Brain microvascular endothelial cell (primary cell): ENCODE measurements at regions not wholly inside any gene's neighbourhood (a gene's known extent, or its start where the extent isn't known, plus 50 kb on each side); places are given as distances from the start of the nearest gene placed in this dataset.

Experiments used
- DNase-seq: peaks from one replicate; pipeline ENCODE4 v3.0.0-alpha.2; 2020
- H3K27ac ChIP-seq: fragments of 250-450 bp; sonication (Bioruptor Pico); 2 replicates; pipeline ENCODE4 v1.5.1; 2020; ENCODE audit warnings: mild to moderate bottlenecking, moderate library complexity
- H3K27me3 ChIP-seq: fragments of 250-450 bp; sonication (Bioruptor Pico); replicated peaks from 2 replicates; pipeline ENCODE4 v1.5.1; 2020; ENCODE audit warnings: mild to moderate bottlenecking
- H3K36me3 ChIP-seq: fragments of 250-450 bp; sonication (Bioruptor Pico); replicated peaks from 2 replicates; pipeline ENCODE4 v1.5.1; 2020; ENCODE audit warnings: mild to moderate bottlenecking
- H3K4me3 ChIP-seq: 2 replicates; pipeline ENCODE4 v1.5.1; 2011; ENCODE audit warnings: low read depth, mild to moderate bottlenecking, control low read depth, low read length, moderate library complexity
- in situ Hi-C: cut with HindIII; loops from 2 replicates; pipeline ENCODE4 v1.10.0; 2017; ENCODE audit warnings: low sequenced_read_pairs, low pct_ligation_motif_present
- TF ChIP-seq, protein P1 (sequence below): IDR thresholded peaks from 2 replicates; pipeline ENCODE4 v1.5.1; 2011; ENCODE audit warnings: low read depth, mild to moderate bottlenecking, moderate library complexity, low read length, control low read depth, inconsistent platforms; ENCODE audit errors: missing control alignments

GRCh38 chr4:176886135-176886534 lies 93.4 kb upstream of the VEGFC start:
- Histone ChIP-seq H3K27ac (no peak overlapping the region), H3K4me3 (no peak overlapping the region), H3K27me3 (no peaks in the 10 kb centered on the region), H3K36me3 (no peaks in the 10 kb centered on the region)
- TF ChIP-seq, protein P1, sequence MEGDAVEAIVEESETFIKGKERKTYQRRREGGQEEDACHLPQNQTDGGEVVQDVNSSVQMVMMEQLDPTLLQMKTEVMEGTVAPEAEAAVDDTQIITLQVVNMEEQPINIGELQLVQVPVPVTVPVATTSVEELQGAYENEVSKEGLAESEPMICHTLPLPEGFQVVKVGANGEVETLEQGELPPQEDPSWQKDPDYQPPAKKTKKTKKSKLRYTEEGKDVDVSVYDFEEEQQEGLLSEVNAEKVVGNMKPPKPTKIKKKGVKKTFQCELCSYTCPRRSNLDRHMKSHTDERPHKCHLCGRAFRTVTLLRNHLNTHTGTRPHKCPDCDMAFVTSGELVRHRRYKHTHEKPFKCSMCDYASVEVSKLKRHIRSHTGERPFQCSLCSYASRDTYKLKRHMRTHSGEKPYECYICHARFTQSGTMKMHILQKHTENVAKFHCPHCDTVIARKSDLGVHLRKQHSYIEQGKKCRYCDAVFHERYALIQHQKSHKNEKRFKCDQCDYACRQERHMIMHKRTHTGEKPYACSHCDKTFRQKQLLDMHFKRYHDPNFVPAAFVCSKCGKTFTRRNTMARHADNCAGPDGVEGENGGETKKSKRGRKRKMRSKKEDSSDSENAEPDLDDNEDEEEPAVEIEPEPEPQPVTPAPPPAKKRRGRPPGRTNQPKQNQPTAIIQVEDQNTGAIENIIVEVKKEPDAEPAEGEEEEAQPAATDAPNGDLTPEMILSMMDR: no peak
- no peak for DNase-seq
- in situ Hi-C loops: no loop called here

DNA sequence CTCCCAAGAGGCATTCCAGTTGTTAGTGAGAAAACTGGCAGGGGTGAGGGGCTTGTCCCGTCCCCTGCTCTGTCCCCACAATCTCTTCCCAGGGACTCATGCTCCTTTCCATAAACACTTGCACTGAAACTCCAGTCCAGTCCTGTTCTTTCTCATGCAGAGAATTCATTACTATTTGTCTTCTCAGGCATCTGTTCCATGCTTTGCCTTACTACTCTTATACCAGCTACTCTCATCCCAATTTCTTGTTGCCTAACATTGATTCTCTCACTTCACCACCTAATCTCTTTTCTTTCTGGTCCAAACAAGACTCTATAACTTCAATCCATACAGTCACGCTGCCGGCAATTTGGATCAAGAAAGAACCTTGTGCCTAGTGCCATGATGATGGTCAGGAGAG lies 97.1 kb upstream of the VEGFC start:
- H3K36me3 ChIP-seq: no peaks in the 10 kb centered on the region
- in situ Hi-C loops: no loop called here
- TF ChIP-seq, protein P1: no peak

GRCh38 chr4:176894498-176894897 lies 101.8 kb upstream of the VEGFC start:
- no peak overlapping the region for H3K27ac ChIP-seq
- TF ChIP-seq, protein P1: no peak
- no peaks in the 10 kb centered on the region for H3K27me3 ChIP-seq
- no peak for DNase-seq
- H3K4me3 ChIP-seq: no peak overlapping the region
- H3K36me3 ChIP-seq: no peaks in the 10 kb centered on the region
- in situ Hi-C loops: no loop called here

More for the DNA sequence above, 97.1 kb upstream of the VEGFC start:
- H3K27ac ChIP-seq: no peak overlapping the region
- H3K27me3 ChIP-seq: no peaks in the 10 kb centered on the region
- no peak for DNase-seq
- H3K4me3 ChIP-seq: no peak overlapping the region

- Histone ChIP-seq H3K27me3 (no peaks in the 10 kb centered on the region), H3K27ac (no peak overlapping the region), H3K36me3 (no peaks in the 10 kb centered on the region), H3K4me3 (no peak overlapping the region)
- TF ChIP-seq, protein P1: no peak
- in situ Hi-C loops: no loop called here
- DNase-seq: no peak
These were observed 103.5 kb upstream of the VEGFC start for GRCh38 chr4:176896211-176896610.

DNA sequence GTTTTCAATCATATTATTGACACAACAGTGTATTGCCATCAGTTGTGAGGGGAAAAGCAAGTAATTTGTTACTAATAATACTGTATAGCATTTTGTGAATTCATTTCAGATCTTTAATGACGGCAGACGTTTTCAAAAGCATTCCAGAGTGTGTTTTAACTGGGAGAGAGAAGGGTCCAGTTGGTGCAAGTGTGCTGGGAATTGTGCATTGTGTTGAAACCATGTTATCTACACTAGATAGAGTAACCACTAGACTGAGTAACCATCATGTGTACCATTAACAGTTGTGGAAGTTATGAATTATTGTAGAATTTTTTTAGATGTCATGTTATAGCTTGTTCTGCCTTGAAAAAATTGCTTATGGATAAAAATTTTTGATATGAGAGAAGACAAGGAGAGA lies 104.5 kb upstream of the VEGFC start:
- Histone ChIP-seq H3K36me3 (no peaks in the 10 kb centered on the region), H3K27ac (no peak overlapping the region), H3K4me3 (no peak overlapping the region), H3K27me3 (no peaks in the 10 kb centered on the region)
- in situ Hi-C loops: no loop called here
- TF ChIP-seq, protein P1: no peak
- no peak for DNase-seq

GRCh38 chr4:176898791-176899190 lies 106.1 kb upstream of the VEGFC start:
- no peak overlapping the region for H3K4me3 ChIP-seq
- H3K27ac ChIP-seq: no peak overlapping the region
- in situ Hi-C loops: no loop called here
- H3K36me3 ChIP-seq: no peaks in the 10 kb centered on the region
- H3K27me3 ChIP-seq: no peaks in the 10 kb centered on the region
- DNase-seq: no peak
- TF ChIP-seq, protein P1: no peak
